SHP77 treated with DMSO at 0.1 percent for 48 hours (cell line): ENCODE measurements at regions not wholly inside any gene's neighbourhood (a gene's known extent, or its start where the extent isn't known, plus 50 kb on each side); places are given as distances from the start of the nearest gene placed in this dataset.
"Not testable (repeated sequence)": the region's sequence is repeated elsewhere in the genome, so short reads cannot be mapped to it uniquely, and the experiment has no call there.

Experiments
- DNase-seq: peaks from one replicate; lab custom pipeline; 2025; lab: John Stamatoyannopoulos, UW

GRCh38 chrX:9349572-9350494 is 115.0 kb upstream of the TBL1X start:
- no peak for DNase-seq

DNA sequence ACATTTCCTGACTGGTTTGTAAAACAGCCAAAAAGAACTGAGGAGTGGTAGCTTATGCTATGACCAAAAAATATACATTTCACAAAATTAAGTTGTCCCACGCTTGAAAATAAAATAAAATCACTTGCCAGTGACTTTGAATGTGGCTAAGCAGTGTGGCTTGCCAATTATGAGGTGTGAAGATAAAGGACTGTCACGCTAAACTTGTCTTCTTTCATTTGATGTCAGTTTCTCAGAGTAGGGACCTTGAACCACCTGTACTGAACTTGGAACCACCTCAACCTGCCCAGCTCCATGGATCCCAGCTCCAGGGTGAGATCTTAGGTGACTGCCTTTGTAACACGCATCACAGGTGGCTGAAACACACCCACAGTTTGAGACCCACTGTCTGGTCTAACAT is 113.7 kb upstream of the TBL1X start:
- DNase-seq, result no peak

DNA sequence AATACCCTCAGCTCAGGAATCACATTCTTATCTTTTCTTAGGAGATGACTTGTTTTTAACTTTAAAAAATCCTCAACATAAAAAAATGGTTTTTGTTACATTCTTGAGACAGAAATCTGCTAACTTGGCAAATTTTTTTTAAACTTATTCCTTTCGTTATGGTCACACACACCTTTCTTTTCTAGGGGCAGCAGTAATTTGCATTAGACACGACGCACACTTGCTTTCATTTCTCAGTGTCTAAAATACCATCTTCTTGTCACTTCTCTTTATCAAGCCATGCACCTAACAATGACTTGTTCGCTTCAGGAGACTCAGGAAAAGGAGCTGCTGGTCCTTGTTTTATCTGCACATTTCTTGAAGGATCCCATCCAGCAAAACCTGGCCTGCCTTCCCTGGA is 112.6 kb upstream of the TBL1X start:
- DNase-seq, result no peak

DNA sequence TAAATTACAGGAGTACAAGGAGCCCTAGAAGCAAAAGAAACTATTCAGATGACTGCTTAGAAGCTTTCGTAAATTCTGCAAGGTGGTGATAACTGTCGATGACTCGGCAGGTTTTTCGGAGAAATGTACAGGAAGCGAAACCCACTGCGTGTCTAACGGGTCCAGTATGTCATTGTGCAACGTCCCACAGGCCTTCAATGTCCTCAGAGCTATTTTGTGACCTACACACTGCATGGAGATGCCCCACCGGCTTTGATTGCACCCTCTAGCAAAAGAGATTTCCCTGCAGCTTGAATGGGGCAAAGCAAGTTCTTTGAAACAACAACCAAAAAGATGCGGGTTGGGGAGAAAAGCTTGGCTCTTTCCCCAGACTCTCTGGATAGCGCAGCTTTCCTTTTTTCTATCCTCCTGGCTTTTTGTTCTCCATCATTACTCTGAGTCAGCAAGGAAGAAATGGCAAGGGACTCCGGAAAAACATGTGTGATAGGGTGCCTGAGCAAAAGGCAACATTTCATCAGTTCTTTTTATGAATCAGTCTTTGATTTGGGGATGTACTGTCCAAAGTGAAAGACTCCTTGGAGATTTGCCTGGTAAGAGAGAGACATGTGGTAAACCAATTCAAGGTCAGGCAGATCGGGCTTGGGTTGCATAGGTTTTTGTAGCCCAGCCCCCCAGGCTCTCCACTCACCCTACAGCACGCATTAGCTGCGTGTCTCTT is 112.0 kb upstream of the TBL1X start:
- DNase-seq, result no peak

DNA sequence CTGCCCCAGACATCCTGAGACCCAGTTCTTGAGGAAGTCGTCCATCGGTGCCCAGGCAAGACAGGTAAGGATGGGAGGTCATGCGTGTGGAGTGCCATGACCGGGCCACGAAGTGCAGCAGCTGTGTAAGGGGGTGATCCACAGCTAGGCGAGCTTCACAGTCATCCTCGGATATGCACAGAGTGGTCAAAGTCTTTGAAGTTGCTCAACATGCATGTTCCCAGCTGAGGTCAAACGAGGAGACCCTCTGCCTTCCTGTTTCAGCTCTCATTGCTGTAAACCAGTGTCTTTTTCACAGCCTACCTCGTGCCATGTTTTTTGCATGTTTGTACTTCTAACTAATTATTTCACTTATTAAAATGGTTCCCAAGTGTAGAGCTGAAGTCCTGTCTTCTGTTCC is 109.9 kb upstream of the TBL1X start:
- no peak for DNase-seq

GRCh38 chrX:9355739-9356138 is 109.1 kb upstream of the TBL1X start:
- DNase-seq, result no peak

DNA sequence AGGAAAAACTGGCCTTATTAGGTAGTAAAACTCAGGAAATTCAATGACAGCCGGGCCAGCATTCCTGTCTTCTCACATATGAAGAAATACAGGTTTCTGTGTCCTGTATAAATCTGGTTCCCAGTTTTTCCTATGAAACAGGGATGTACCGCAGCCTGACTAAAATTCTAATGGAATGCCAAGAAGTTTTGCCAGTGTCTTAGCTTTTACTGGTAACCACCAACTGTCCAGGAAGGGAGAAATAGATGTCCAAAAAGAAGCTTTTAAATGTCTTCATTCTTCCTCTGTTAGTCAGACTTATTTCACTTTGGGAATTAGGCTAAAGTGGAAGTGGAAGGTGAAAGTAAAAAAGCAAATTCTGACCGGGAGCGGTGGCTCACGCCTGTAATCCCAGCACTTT is 108.0 kb upstream of the TBL1X start:
- DNase-seq, result no peak

GRCh38 chrX:9357518-9358114 is 107.2 kb upstream of the TBL1X start:
- DNase-seq, result no peak

DNA sequence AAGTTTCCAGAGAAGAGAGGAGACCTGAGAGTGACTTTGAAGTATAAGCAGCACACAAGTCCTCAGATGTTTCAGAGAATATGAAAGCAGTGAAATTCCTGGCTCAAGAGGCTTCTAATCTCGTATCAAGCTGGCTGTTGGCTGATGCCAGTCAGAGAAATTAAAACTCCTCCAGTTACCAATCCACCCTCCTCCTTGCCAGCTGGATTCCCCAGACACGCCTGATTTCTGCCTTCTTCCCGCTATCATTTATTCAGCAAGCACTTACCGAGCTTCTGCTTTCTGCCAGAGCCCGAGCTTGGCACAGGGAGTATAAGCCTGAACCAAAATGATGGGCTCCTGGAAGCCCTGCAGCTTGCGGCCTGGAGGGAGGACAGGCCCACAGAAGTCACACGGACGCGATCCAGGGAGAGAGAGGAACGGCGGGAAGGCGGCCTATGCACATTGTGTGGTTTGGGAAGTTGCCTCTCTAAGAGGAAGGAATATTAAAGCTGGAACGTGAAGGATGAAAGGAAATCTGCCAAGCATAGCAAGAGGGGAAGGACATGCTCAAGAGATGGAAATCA is 102.4 kb upstream of the TBL1X start:
- no peak for DNase-seq

DNA sequence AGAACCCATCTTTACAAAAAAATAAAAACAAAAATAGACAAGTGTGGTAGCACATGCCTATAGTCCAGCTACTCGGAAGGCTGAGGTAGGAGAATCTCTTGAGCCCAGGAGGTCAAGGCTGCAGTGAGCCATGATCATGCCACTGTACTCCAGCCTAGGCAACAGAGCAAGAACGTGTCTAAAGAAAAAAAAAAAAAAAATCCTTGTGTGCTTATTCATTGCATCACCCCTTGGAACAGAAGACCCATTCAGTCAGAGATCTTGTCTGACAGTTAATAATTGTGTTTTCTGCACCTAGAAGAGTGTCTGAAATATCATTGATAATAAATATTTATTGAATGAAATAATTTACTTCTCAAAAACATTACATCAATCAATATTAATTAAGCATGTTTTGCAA is 97.4 kb upstream of the TBL1X start:
- DNase-seq, result no peak

- no peak for DNase-seq
Measured at GRCh38 chrX:9368262-9368661, 96.6 kb upstream of the TBL1X start.

- no peak for DNase-seq
Measured at GRCh38 chrX:9369802-9370291, 95.0 kb upstream of the TBL1X start.

- no peak for DNase-seq
Measured at GRCh38 chrX:9370893-9371292, 94.0 kb upstream of the TBL1X start.

- DNase-seq, result no peak
Measured at GRCh38 chrX:9372866-9373265, 92.0 kb upstream of the TBL1X start.

GRCh38 chrX:9373789-9374188 is 91.1 kb upstream of the TBL1X start:
- DNase-seq, result no peak

GRCh38 chrX:9374555-9374954 is 90.3 kb upstream of the TBL1X start:
- DNase-seq, result no peak

GRCh38 chrX:9376111-9376510 is 88.7 kb upstream of the TBL1X start:
- DNase-seq, result no peak

GRCh38 chrX:9377216-9377615 is 87.6 kb upstream of the TBL1X start:
- not testable (repeated sequence) for DNase-seq

GRCh38 chrX:9378980-9379696 is 85.7 kb upstream of the TBL1X start:
- no peak for DNase-seq

GRCh38 chrX:9379697-9380551 is 84.9 kb upstream of the TBL1X start:
- DNase-seq, result no peak

DNA sequence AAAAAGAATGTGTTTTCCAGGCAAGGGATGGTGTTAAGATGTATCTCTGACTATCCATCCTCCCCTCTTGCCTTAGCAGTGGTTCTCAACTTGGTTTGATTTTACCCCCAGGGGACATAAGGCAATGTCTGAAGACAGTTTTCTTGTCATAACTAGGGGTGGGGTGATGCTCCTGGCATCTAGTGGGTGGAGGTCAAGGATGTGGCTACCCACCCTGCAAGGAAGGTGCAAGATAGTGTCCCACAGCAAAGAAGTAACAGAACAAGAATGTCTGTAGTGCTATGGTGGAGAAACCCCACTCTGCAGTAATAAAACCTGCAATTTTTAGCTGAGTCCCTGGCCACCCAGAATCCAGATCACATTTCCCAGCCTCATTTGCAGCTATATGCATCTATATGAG is 81.2 kb upstream of the TBL1X start:
- no peak for DNase-seq
